Ovary (tissue), 7 donors: ENCODE measurements at regions not wholly inside any gene's neighbourhood (a gene's known extent, or its start where the extent isn't known, plus 50 kb on each side); places are given as distances from the start of the nearest gene placed in this dataset.

Experiments used
- DNase-seq, 5 donors: peaks; one replicate each; pipeline ENCODE4 v3.0.0-alpha.2; 2019 to 2020
- H3K27ac ChIP-seq, 2 donors: fragments of 200-600 bp; one replicate each; pipeline versions ENCODE4 v1.5.1 to v1.8.0; 2019 to 2022
- H3K27me3 ChIP-seq: fragments of 200-600 bp; one replicate; pipeline ENCODE4 v1.8.0; 2022
- H3K36me3 ChIP-seq: fragments of 200-600 bp; sonication (generic); one replicate; pipeline ENCODE4 v1.5.1; 2019
- H3K4me1 ChIP-seq: one replicate; pipeline ENCODE4 v1.8.1; 2013; ENCODE audit warnings: mild to moderate bottlenecking, moderate library complexity; ENCODE audit not compliant: insufficient read depth
- H3K4me3 ChIP-seq: fragments of 200-600 bp; sonication (generic); one replicate; pipeline ENCODE4 v1.5.1; 2017
- H3K9me3 ChIP-seq, 2 donors: fragments of 200-600 bp in 1 of 2; sonication (generic) in 1 of 2; one replicate each; pipeline versions ENCODE4 v1.5.1 to v1.8.1; 2013 to 2019; ENCODE audit warnings: mild to moderate bottlenecking in 1 of 2, moderate library complexity in 1 of 2
- CTCF ChIP-seq, 3 donors: fragments of 450-650 bp in 2 of 3; fragments of 200-600 bp in 1 of 3; IDR thresholded peaks; one replicate each; pipeline versions ENCODE4 v1.5.1 to v1.8.0; 2016 to 2022; ENCODE audit warnings: antibody characterized with exemption in 3 of 3, mild to moderate bottlenecking in 1 of 3
- EP300 ChIP-seq: sonication (generic); formaldehyde crosslinking; IDR thresholded peaks from one replicate; pipeline ENCODE4 v1.6.1; 2017; ENCODE audit warnings: antibody characterized with exemption
- POLR2A ChIP-seq: fragments of 450-650 bp; IDR thresholded peaks from one replicate; pipeline ENCODE4 v1.6.1; 2017; ENCODE audit warnings: antibody characterized with exemption, mild to moderate bottlenecking, moderate library complexity
- WGBS, 3 donors: extraction: QIAGEN DNeasy Blood & Tissue Kit in 1 of 3; methylation state at CpG; one replicate each; pipeline versions ENCODE4 v1.1.5 to v1.1.7; 2013 to 2017; 5-methylcytosine and 5-hydroxymethylcytosine counted together
- intact Hi-C, 4 donors: fragments of 100-400 bp; cut with DNase I; formaldehyde crosslinking; loops; one replicate each; pipeline versions ENCODE4 v1.11.0 to v1.15.1; 2022 to 2023
- donor health status: DM: no; HTN: no; CAD: no; lungs with moderate emphysema.
- donor health status: DM: no; HTN: no; CAD: no.
- donor health status: Bipolar disorder and iron deficiency.
- donor health status: DM: no; HTN: no; CAD: no.
- donor health status: DM: yes; HTN: yes; CAD: no.

DNA sequence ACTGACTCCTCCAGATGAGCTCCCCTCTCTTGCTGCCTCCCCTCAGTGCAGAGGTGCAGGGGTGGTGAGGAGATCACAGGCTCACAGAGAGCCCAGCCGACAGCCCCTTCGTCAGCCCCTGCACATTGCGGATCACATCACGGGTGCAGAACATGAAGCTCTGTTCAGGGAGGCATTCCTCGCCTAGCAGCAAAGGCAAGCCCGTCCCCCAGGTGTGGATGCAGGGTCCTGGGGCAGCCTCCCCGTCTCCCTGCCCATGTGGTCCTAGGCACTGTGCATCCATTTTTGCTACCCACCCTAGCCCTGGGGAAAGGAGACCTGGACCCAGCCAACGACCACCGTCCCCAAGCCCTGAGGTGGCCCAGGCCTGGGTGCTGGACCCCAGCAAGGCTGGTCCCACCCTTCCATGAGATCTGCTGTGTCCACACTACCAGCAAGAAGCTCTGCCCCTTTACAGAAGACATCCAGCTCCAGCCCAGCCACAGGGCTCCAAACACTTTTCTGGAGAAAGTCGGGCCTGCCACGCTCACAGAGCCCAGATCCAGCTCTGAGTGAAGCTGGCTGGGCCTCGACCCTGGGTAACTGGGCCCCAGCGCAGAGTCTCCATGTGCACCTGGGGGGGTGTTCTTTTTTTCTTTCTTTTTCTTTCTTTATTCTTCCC lies 248.7 kb downstream of the NPHP4 start:
- no peaks in the 10 kb centered on the region for H3K36me3 ChIP-seq
- no peak for DNase-seq
- no peaks in the 10 kb centered on the region for H3K9me3 ChIP-seq
- no peaks in the 10 kb centered on the region for H3K4me1 ChIP-seq
- intact Hi-C loops, result loop anchor here in 2 of 4 donors (5.0 to 10.0 kb wide), 2 partner anchors 229 to 231 kb away; no protein-coding TSS in a partner anchor
- no peak overlapping the region for H3K4me3 ChIP-seq
- 83 to 90% (median 85%) methylated on average over 13 of the region's 13 CpGs for WGBS, 3 donors
- TF ChIP-seq CTCF (IDR thresholded peaks at IDR 0.05) (no peak), POLR2A (no peak), EP300 (no peak)
- H3K27ac ChIP-seq, result no peak overlapping the region
- H3K27me3 ChIP-seq, result no peaks in the 10 kb centered on the region

GRCh38 chr1:5742801-5743200 lies 249.4 kb downstream of the NPHP4 start:
- H3K27me3 ChIP-seq, result no peaks in the 10 kb centered on the region
- 81 to 93% (median 91%) methylated on average over 14 of the region's 14 CpGs for WGBS, 3 donors
- no peak for DNase-seq
- intact Hi-C loops, result loop anchor here in 2 of 4 donors (5.0 to 10.0 kb wide), 2 partner anchors 228 to 230 kb away; no protein-coding TSS in a partner anchor
- TF ChIP-seq EP300, result no peak
- no peak for TF ChIP-seq CTCF (IDR thresholded peaks at IDR 0.05)
- TF ChIP-seq POLR2A, result no peak
- H3K27ac ChIP-seq, result no peak overlapping the region
- no peaks in the 10 kb centered on the region for H3K36me3 ChIP-seq
- H3K9me3 ChIP-seq, result no peaks in the 10 kb centered on the region
- no peaks in the 10 kb centered on the region for H3K4me1 ChIP-seq
- no peak overlapping the region for H3K4me3 ChIP-seq

GRCh38 chr1:5742032-5742431 lies 250.2 kb downstream of the NPHP4 start:
- Histone ChIP-seq H3K4me3 (no peak overlapping the region), H3K27ac (no peak overlapping the region), H3K4me1 (no peaks in the 10 kb centered on the region), H3K9me3 (no peaks in the 10 kb centered on the region), H3K36me3 (no peaks in the 10 kb centered on the region), H3K27me3 (no peaks in the 10 kb centered on the region)
- DNase-seq, result peak in 1 of 5 donors; percentile 14
- intact Hi-C loops, result loop anchor here in 2 of 4 donors (5.0 to 10.0 kb wide), 2 partner anchors 227 to 230 kb away; no protein-coding TSS in a partner anchor
- 68 to 94% (median 80%) methylated on average over 8 to 9 of the region's 9 CpGs for WGBS, 3 donors
- TF ChIP-seq POLR2A (no peak), EP300 (no peak), CTCF (IDR thresholded peaks at IDR 0.05) (no peak)

DNA sequence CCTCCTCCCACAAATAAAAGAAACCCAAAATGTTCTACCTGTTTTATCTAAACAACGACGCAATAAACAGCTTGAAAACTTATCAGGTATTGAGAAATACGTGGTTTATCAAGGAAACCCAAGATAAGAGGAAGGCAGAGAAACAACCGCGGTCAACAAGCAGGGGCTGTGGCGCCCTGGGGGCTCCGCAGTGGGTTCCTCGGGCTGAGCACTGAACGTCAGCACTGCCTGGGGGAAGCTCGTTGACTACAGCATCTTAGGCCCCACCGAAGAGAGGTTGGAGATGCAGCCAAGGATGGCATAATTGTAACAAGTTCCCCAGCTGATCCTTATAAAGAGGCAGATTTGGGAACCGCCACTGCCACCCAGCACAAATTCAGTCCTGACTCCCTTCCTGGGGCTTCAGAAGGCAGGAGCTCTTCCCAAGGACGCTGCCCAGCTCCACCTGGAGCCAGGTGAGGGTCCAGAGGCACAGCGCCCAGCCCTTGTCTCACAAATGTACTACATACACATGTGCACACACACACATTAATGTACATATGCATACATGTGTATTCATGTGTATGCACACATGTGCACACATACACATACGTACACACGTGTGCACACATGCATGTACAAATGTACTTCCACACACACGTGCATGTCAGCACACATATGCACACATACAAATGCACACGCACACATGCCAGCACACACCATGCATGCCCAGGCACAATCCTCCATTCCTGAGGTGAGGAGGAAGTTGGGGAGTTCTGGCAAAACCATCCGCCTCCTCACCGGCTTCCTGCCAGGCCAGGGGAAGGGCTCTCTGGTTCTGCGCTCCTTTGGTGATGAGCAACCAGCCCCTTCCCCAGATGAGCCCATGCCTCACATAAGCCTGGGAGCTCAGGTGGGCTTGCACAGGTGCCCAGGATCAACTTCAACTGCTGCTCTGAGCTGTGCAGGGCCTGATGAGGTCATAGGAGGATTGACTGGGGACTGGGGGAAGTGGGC lies 251.1 kb downstream of the NPHP4 start:
- H3K27me3 ChIP-seq, result no peaks in the 10 kb centered on the region
- WGBS, 3 donors, result 42 to 58% (median 42%) methylated on average over 21 of the region's 21 CpGs
- DNase-seq, result peak in 1 of 5 donors; percentile 8
- TF ChIP-seq POLR2A, result no peak
- TF ChIP-seq EP300, result no peak
- no peak for TF ChIP-seq CTCF (IDR thresholded peaks at IDR 0.05)
- H3K9me3 ChIP-seq, result no peaks in the 10 kb centered on the region
- H3K27ac ChIP-seq, result no peak overlapping the region
- no peaks in the 10 kb centered on the region for H3K36me3 ChIP-seq
- intact Hi-C loops, result loop anchor here in 2 of 4 donors (5.0 to 10.0 kb wide), 2 partner anchors 226 to 229 kb away; no protein-coding TSS in a partner anchor
- no peak overlapping the region for H3K4me3 ChIP-seq
- no peaks in the 10 kb centered on the region for H3K4me1 ChIP-seq
